HG02642 (cell line): ENCODE measurements at regions not wholly inside any gene's neighbourhood (a gene's known extent, or its start where the extent isn't known, plus 50 kb on each side); places are given as distances from the start of the nearest gene placed in this dataset.

Source experiments
- ATAC-seq: cut with Tn5 transposase; IDR thresholded peaks from one replicate; pipeline ENCODE4 v1.9.1; 2021; ENCODE audit warnings: mild to moderate bottlenecking; ENCODE audit not compliant: unreplicated experiment, poor library complexity

DNA sequence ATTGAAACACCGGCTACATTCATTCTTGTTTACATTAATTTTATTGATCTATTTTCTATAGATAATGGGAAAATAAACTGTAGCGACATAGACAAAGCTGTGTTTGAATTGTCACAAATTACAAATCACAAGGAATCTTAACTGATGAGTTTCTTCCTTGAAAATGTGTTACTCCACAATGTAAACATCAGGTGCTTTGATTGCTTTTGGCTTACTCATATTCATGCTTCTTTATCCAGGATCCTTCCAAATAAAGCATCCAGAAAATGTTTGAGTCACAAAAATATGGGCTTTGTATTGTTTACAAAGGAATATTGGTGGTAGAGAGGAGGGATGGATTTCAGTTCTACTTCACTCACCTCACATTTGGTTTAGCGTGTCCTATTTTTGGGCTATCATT is 64.0 kb downstream of the BMP2 start:
- ATAC-seq: no peak

DNA sequence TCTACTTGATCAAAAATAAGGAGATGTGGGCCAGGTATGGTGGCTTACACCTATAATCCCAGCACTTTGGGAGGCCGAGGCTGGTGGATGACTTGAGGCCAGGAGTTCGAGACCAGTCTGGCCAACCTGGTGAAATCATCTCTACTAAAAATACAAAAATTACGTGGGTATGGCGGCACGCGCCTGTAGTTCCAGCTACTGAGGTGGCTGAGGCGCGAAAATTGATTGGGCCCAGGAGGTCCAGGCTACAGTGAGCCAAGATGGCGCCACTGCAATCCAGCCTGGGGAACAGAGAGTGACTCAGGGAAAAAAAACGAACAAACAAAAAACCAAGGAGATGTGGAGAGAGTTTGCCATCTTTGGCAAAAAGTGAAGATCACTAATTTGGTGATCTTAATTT is 65.3 kb downstream of the BMP2 start:
- ATAC-seq: no peak

DNA sequence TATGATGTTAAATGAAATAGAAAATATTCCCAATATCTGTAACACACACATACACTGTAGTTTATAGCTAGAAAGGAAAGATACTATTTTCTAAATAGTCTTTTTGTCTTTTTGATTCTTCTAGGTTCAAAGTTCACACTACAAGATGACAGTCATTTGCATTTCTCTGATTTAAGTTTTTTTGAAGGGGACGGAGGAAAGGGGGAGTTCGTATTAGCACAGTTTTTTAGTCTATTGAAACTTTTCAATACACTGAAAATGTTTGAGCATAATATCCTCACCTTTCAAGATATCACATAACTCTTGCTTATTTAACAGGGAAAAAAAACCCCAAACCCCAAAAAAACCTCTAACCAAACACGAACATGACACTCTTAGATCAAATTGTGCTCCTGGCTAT is 68.1 kb downstream of the BMP2 start:
- no peak for ATAC-seq

DNA sequence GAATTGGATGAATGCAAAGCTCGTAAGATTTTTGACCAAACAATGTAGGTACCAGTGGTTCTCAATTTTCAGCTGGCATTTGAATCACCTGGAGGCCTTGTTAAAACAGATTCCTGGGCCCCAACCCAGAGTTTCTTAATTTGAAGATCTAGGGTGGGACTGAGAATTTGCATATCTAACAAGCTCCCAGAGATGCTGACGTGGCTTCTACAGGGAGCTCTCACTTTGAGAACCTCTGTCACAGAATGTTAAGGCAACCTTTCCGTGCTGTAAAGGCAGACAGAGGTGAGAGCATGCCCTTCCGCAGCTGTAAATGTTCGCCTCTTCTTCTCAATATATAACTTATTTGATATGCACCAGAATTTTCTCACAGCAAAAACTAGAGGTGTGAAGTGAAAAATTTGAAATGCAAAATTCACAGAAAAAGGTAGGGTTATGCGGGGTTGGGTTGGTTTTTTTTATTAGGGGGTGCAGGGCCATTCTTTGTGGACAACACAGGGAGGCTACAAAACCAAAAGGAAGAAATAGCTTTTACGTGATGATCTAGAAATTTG is 69.4 kb downstream of the BMP2 start:
- ATAC-seq: no peak

DNA sequence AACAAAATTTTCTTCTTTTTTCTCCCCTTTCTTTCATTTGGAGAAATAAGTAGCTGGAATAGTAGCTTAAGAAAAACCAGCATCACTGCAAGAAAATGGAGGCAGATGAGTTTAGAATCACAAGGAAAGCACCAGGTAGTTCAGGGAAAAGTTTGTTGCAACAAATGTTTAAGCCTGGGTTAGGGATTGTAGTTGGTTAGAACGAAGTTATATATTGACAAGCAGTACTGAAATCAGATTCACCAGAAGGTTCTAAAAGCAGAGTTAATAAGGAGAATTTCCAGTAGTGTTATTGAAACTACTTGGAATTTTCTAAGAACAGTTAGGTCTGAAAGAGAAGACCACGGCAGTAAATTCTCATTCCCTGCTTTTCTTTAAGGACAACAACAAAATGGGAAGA is 70.2 kb downstream of the BMP2 start:
- ATAC-seq: no peak

DNA sequence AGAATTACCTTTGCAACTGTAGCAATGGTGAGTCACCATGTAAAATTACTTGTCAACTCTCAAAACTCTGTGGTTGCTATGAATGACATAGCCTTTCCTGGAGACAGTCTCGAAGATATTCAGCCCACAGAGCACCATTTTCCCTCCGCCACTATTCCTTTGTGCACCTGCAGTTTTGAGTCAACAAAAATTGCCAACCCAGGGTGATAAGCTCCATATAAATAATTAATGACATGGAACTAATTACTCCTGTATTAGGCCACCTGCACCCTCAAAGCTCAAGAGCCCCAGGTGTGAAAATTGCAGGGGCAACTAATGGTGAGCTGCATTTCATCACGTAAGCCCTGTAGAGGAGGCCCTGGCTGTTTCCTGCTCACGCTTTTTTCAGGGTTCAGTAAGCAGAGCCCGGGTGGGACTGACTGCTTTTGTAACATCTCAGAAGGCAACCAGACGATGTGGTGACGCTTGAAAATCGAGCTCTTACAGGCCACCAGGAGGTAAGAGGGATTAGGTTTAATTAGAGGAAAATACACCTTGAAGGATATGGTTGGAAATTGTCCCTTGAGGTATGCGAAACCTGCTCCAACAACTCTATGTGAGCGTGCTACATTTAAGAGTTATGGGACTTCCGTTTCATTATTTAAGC is 70.8 kb downstream of the BMP2 start:
- ATAC-seq: no peak

DNA sequence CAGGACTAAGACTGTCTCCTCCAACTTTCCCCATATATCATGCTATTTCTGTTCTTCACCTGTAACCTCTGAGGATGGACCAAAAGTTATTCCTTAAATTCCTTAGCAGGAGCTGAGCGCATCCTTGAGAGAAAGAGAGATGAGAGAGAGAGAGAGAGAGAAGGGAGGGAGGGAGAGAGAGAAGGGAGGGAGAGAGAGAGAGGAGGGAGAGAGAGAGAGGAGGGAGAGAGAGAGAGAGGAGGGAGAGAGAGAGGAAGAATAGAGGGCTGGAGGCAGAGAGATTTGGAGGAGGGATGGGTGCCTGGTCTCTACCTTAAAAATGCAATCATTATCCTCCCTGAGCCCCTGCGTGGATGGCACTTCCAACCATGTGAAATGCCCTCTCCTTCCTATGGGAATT is 73.6 kb downstream of the BMP2 start:
- ATAC-seq: no peak

DNA sequence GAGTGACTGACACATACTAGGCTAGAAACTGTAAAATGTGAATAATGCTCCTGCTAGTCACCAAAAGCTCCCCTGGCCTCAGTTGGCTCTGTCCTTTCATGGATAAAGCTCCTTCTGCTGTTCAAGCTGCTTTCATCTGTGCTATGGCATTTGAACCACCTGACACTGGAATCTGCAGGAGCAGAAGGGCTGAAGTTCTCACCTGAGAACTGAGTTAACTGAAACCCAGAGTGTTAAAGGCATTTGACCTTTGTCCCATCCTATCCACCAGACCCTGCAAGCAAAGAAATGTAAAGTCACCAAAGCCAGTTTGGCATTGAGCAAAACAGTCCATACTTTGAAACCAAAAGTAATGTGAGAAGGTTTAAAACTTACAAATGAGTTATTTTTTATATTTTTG is 77.7 kb downstream of the BMP2 start:
- no peak for ATAC-seq

DNA sequence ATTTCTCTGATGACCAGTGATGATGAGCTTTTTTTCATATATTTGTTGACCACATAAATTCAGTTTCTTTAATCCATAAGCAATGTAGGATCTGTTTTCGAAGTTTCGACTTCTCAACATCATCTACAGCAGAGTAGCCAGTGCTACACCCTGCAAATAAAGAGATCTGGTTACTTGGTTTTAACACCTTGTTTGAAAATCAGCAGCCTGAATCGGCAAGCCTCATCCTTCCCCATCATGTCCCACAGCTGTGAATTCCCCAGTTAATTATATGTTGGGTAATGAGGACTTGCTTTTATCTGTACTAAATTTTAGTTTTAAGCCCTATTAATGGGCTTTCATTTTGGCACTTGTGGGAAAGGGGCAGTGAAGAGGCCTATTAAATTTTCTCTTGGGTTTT is 80.6 kb downstream of the BMP2 start:
- no peak for ATAC-seq

DNA sequence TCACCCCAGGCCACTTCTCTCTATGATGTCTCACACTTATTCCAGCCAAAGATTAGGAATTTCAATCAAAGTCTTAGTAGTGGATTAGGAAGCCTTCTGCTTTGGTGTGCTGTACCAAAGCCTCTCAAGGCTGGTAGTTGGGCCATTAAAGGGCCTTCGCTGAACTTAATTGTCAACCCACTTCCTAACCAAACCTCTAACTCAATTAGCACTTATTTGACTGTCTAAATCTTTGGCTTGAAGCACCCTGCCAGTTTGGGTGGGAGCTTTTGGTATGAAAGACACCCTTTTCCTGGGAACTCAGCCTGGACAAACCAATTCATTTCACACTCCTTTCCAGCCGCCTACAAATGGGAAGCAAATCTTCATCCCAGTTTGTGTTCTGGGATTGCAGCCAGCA is 81.5 kb downstream of the BMP2 start:
- ATAC-seq: no peak

DNA sequence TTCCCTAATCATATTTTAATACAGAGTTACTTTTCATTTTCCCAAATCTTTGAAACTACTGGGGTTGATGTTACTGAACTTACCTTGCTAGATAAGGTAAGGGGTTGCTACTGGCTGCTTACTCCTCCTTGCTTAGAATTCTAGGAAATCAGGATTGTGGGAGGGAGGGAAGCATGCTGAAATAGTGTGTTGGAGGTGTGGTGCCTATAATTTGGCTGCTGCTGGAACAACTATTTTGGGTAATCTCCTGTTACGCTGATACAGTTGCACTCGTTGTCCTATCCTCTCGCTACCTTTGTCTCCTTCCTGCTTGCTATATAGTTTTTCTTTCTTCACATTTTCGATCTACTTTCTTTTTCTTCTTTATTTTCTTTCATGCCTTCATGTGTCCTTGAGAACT is 83.7 kb downstream of the BMP2 start:
- ATAC-seq: no peak

DNA sequence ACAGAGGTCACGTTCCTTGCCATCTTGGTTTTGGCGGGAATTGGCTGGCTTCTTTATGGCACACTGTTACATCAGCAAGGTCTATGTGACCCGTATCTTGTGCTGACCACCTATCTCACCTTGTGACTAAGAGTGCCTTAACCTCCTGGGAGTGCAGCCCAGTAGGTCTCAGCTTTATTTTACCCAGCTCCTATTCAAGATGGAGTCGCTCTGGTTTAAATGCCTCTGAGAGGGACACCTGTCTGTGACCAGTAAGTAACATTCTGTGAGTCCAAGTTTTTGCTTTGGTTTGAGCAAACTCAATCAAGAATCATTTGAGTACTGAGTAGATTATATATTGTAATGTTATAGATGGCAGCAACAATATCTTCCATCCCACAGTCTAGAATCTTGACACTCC is 85.0 kb downstream of the BMP2 start:
- no peak for ATAC-seq

DNA sequence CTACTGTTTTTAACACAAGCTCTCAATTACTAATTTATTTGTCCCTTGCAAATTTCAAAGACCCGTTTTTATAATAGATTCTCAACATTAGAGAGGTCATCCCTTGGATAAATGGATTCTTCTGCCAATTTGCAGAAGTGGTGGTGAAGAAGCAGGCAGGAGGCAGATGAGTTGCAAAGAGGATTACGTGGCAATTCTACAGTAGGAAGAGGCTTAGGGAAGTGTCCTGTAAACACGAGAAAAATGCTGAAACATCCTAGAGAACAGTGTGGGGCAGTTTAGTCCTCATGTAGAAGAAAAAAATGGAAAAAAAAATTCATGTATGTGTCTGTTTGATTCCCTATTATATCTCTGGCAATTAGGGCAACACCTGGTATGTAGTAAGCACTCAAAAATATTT is 87.6 kb downstream of the BMP2 start:
- ATAC-seq: no peak

DNA sequence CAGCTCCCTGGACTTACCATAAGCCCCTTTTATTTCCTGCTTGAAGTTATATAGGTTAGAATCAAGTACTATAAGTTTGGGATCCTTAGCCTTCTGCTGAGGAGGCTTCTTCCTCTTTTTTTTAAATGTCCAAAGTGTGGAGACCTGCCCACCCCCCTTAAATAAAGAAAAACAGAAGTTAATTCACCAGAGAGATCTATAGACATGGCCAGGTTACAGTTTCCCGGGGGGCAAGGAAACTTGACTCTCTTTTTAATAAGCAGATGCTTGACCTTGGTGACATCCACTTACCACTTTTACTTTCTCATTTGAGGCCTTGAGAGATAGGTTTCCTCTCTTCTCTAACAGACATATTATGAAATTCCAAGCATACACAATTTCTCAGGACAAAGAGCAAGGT is 88.3 kb downstream of the BMP2 start:
- no peak for ATAC-seq

DNA sequence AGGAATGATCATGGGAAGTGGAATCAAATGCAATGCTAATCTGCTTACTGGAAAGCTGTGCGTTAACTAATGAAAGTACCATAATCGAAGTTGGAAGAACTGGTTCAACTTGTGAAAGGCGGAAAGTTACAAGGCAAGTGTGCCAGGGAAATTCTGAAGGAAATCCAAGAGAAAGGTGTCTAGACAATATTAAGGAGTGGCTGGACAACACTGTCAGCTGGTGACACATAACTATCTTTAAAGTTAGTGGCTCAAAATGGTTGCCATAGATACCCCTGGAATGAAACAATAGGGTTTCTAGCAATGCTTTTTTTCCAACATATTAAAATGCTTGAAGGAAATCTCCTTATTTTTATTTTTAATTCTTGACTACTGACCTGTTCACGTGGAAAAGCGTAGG is 90.4 kb downstream of the BMP2 start:
- no peak for ATAC-seq

DNA sequence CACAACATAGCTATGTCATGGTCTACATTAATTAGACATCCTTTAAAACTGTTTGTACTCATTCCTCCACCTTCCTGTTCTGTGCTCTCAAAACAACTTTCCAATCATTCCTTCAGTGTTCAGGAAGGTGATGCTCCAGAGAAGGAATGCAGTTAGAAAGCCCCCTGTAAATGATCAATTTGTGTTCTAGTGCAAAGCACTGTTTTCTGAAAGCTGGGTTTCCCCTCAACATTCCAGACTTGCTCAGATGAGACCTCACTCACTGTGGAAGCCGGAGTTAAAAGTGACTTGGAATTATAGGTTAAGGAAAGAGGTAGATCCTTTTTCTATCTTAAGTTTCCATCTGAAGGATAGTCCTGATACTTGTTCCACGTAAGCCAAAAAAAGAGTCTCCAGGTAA is 95.9 kb downstream of the BMP2 start:
- ATAC-seq: no peak

DNA sequence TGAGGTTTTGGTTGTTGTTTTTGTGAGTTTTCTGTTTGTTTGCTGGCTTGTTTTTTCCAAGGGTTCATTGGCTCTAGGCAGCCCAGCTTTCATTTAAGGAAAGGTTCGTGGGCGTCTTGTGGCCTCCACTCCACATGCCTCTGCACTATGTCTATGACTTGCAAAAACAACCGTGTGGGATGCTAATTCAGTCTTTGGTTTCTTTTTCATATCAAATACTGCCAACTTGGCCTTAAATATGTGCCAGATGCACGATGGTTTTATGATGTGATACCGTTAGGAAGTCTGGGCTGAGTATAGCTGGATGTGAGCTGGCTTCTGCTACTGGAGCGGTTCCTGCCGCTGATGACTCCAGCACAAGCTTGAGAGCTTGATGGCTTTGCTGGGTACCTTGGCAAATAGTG is 96.3 kb downstream of the BMP2 start:
- no peak for ATAC-seq

DNA sequence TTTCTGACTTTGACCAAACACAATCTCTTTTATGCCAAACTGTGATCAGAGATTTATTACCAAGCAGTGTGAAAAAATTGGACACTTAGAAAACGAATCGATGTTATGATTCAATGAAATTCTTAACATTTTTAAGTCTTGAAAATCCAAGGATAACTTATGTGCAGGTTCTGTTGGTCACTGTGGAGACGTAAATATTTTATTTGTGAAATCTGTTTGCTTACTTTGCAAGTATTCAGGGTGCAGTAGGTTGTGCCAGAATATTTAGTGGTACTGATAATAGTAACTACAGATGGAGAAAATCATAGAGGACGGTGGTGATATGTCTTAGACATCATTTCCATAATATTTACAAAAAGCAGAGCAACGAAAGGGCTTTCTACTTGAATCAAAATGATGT is 97.3 kb downstream of the BMP2 start:
- ATAC-seq: no peak

DNA sequence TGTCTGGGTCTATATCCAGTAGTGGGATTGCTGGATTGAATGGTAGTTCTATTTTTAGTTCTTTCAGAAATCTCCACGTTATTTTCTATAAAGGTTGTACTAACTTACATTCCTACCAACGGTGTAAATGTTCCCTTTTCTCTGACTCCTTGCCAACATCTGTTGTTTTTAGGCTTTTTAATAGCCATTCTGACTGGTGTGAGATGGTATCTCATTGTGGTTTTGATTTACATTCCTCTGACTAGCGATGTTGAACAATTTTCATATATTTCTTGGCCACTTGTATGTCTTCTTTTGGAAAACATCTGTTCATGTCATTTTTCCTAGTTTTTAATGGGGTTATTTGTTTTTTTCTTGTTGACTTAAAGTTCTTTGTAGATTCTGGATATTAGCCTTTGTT is 99.3 kb downstream of the BMP2 start:
- ATAC-seq: no peak

DNA sequence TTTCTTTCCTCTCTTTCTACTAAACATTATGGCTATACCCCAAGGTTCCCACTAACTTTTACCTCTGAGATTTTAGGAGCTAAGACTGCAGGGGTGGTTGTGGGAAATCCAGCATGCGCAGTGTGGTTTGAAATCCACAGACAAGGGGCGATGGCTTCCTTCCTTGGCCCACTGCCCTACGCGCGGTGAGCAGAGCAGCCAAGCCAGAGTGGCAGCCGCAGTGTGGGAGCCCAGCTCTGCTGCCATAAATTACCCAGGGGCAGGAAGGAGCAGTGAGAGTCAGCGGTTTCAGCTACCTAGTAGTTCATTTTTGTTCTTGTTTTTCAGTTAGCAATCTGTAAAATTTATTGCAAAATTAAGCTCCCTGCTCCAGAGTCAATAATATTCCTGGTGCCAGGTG is 101.4 kb downstream of the BMP2 start:
- ATAC-seq: no peak

DNA sequence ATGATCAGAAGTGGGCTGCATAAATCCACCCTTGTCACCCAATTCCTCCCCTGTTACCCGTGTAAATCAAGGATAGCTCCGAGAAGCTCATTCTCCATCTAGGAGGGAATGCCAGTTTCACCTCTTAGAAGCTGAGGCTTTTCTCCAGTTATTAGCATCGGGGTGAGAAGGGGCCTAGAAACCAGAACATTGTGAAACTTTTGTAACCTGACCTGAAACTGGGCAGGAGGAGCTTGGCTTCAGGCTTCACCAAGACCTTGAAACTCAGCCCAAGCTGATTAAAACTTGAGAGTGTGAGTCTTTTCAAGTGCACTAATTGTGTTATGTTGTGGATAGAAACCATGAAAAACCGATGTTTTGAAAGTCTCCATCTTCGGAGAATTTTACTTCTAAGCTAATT is 103.1 kb downstream of the BMP2 start:
- no peak for ATAC-seq

DNA sequence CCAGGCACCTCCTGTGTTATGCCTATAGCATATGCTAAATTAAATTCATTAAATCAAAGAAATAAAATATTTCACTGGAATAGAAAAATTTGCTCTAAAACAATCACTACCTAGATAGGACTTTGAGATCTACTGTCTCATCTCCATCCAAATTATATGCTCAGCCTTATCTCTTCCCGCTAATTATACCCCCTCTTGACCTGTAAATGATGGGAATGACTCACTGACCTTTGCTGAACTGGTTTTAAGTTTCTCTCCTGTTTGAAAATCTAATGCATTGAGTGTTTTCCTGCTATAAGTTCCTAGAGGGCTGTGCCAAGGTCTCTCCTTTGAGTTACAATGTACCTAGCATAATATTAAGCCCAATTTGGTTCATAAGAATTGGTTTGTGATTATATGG is 110.1 kb downstream of the BMP2 start:
- no peak for ATAC-seq
